ENCODE measurements at regions not wholly inside any gene's neighbourhood (a gene's known extent, or its start where the extent isn't known, plus 50 kb on each side); places are given as distances from the start of the nearest gene placed in this dataset.

GRCh38 chr3:13203398-13204176, 130.4 kb upstream of the IQSEC1 start:
- DNase-seq (ENCODE audit: low read depth), result no peak
- TF ChIP-seq CTCF (conservative IDR thresholded peaks at IDR 0.05; ENCODE audit: low read depth, low read length), result no peak
- no peak overlapping the region for H3K4me3 ChIP-seq (ENCODE audit: low read depth, low read length)

GRCh38 chr3:13202744-13203397, 129.6 kb upstream of the IQSEC1 start:
- no peak for TF ChIP-seq CTCF (conservative IDR thresholded peaks at IDR 0.05; ENCODE audit: low read depth, low read length)
- no peak overlapping the region for H3K4me3 ChIP-seq (ENCODE audit: low read depth, low read length)
- no peak for DNase-seq (ENCODE audit: low read depth)

- DNase-seq (ENCODE audit: low read depth), result no peak
- H3K4me3 ChIP-seq (ENCODE audit: low read depth, low read length), result no peak overlapping the region
- no peak for TF ChIP-seq CTCF (conservative IDR thresholded peaks at IDR 0.05; ENCODE audit: low read depth, low read length)
Observed at GRCh38 chr3:13201851-13202250, 128.6 kb upstream of the IQSEC1 start.

GRCh38 chr3:13200946-13201345, 127.7 kb upstream of the IQSEC1 start:
- TF ChIP-seq CTCF (conservative IDR thresholded peaks at IDR 0.05; ENCODE audit: low read depth, low read length), result peak; percentile 25
- H3K4me3 ChIP-seq (ENCODE audit: low read depth, low read length), result no peak overlapping the region
- no peak for DNase-seq (ENCODE audit: low read depth)

- no peak for DNase-seq (ENCODE audit: low read depth)
- H3K4me3 ChIP-seq (ENCODE audit: low read depth, low read length), result no peak overlapping the region
- TF ChIP-seq CTCF (conservative IDR thresholded peaks at IDR 0.05; ENCODE audit: low read depth, low read length), result no peak
Observed at GRCh38 chr3:13200465-13200864, 127.2 kb upstream of the IQSEC1 start.

GRCh38 chr3:13199899-13200451, 126.7 kb upstream of the IQSEC1 start:
- H3K4me3 ChIP-seq (ENCODE audit: low read depth, low read length), result no peak overlapping the region
- no peak for DNase-seq (ENCODE audit: low read depth)
- TF ChIP-seq CTCF (conservative IDR thresholded peaks at IDR 0.05; ENCODE audit: low read depth, low read length), result no peak
